BJ (cell line): ENCODE measurements at regions not wholly inside any gene's neighbourhood (a gene's known extent, or its start where the extent isn't known, plus 50 kb on each side); places are given as distances from the start of the nearest gene placed in this dataset.
"Not testable (repeated sequence)": the region's sequence is repeated elsewhere in the genome, so short reads cannot be mapped to it uniquely, and the experiment has no call there.

Experiments used
- CTCF ChIA-PET: fragments of 350-600 bp; formaldehyde crosslinking; extraction: SDS; loops from one replicate; lab custom pipeline; 2021; ENCODE audit warnings: antibody characterized with exemption, inconsistent platforms; lab: Yijun Ruan, JAX
- POLR2A ChIA-PET: fragments of 300-600 bp; sonication (Branson Sonifier 250); formaldehyde crosslinking; extraction: SDS; loops from one replicate; lab custom pipeline; 2021; ENCODE audit warnings: antibody characterized with exemption; lab: Charles Lee
- DNase-seq: peaks from one replicate; pipeline ENCODE4 v3.0.0-alpha.2; 2011; ENCODE audit warnings: low read depth
- H3K27me3 ChIP-seq: 2 replicates; pipeline ENCODE4 v1.6.0; 2011; ENCODE audit warnings: low read length; ENCODE audit not compliant: control insufficient read depth, insufficient read depth
- H3K36me3 ChIP-seq: 2 replicates; pipeline ENCODE4 v1.5.1; 2011; ENCODE audit warnings: low read length; ENCODE audit not compliant: control insufficient read depth, insufficient read depth
- H3K4me3 ChIP-seq: 2 replicates; pipeline ENCODE4 v1.5.1; 2011; ENCODE audit warnings: low read depth, mild to moderate bottlenecking, control low read depth, low read length
- TF ChIP-seq, protein P1 (sequence below): IDR thresholded peaks from 2 replicates; pipeline ENCODE4 v1.5.1; 2011; ENCODE audit warnings: low read depth, mild to moderate bottlenecking, control low read depth, inconsistent platforms, low read length, moderate library complexity; ENCODE audit not compliant: insufficient read depth

- H3K4me3 ChIP-seq = no peak overlapping the region
- POLR2A ChIA-PET = no interaction called here
- CTCF ChIA-PET = no interaction called here
- H3K27me3 ChIP-seq = no peaks in the 10 kb centered on the region
- no peaks in the 10 kb centered on the region for H3K36me3 ChIP-seq
- TF ChIP-seq, protein P1, sequence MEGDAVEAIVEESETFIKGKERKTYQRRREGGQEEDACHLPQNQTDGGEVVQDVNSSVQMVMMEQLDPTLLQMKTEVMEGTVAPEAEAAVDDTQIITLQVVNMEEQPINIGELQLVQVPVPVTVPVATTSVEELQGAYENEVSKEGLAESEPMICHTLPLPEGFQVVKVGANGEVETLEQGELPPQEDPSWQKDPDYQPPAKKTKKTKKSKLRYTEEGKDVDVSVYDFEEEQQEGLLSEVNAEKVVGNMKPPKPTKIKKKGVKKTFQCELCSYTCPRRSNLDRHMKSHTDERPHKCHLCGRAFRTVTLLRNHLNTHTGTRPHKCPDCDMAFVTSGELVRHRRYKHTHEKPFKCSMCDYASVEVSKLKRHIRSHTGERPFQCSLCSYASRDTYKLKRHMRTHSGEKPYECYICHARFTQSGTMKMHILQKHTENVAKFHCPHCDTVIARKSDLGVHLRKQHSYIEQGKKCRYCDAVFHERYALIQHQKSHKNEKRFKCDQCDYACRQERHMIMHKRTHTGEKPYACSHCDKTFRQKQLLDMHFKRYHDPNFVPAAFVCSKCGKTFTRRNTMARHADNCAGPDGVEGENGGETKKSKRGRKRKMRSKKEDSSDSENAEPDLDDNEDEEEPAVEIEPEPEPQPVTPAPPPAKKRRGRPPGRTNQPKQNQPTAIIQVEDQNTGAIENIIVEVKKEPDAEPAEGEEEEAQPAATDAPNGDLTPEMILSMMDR = no peak
- DNase-seq = no peak
Observed at GRCh38 chr1:228941666-228942065, 206.4 kb downstream of the RHOU start.

- POLR2A ChIA-PET = no interaction called here
- Histone ChIP-seq H3K36me3 (no peaks in the 10 kb centered on the region), H3K4me3 (no peak overlapping the region), H3K27me3 (no peaks in the 10 kb centered on the region)
- TF ChIP-seq, protein P1 = no peak
- no peak for DNase-seq
- CTCF ChIA-PET = no interaction called here
Observed at GRCh38 chr1:228943436-228943835, 208.2 kb downstream of the RHOU start.

GRCh38 chr1:228944296-228944695 is 209.0 kb downstream of the RHOU start:
- TF ChIP-seq, protein P1 = no peak
- no peak for DNase-seq
- ChIA-PET CTCF (no interaction called here), POLR2A (no interaction called here)
- no peaks in the 10 kb centered on the region for H3K36me3 ChIP-seq
- no peaks in the 10 kb centered on the region for H3K27me3 ChIP-seq
- no peak overlapping the region for H3K4me3 ChIP-seq

DNA sequence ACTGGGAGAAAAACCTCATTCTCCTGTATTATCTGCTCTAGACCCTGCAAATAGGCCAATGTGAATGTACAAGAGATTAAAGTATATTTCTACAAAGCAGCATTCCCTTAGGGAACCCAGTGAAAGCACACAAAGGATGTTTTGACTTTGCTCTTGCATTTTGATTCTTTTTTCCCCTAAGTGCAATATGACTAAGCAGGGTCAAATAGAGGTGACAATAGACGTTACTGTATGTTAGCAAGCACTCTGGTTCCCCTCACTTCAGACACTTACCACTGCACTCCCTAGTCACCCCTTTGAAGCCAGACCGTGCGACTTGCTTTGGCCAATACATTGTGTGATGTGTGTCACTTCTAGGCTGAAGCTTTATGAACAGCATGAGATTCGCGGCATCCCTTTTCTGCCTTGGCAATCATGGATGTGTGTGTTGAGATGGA is 209.7 kb downstream of the RHOU start:
- H3K27me3 ChIP-seq = no peaks in the 10 kb centered on the region
- no peak overlapping the region for H3K4me3 ChIP-seq
- H3K36me3 ChIP-seq = no peaks in the 10 kb centered on the region
- CTCF ChIA-PET = no interaction called here
- POLR2A ChIA-PET = no interaction called here
- DNase-seq = no peak
- TF ChIP-seq, protein P1 = no peak

DNA sequence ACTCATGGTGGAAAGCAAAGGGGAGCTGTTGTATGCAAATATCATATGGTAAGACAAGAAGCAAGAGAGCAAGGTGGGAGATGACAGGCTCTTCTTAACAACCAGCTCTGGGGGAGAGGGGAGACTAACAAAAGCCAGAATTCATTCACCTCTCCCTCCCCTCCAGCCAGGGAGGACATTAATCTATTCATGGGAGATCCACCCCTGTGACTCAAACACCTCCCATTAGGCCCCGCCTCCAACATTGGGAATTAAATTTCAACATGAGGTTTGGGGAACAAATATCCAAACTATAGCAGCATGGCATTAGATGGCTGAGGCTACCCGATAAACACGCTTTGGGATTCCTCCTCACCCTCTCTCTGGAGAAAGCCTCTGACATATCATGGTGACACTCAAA is 210.6 kb downstream of the RHOU start:
- Histone ChIP-seq H3K36me3 (no peaks in the 10 kb centered on the region), H3K4me3 (no peak overlapping the region), H3K27me3 (no peaks in the 10 kb centered on the region)
- ChIA-PET POLR2A (no interaction called here), CTCF (interaction anchor here (0.7 to 1.6 kb wide), 2 partner anchors 12 to 32 kb away, joined by 4 to 5 read pairs; no protein-coding TSS in a partner anchor)
- TF ChIP-seq, protein P1 = no peak
- no peak for DNase-seq

GRCh38 chr1:228949617-228950016 is 214.3 kb downstream of the RHOU start:
- DNase-seq, POLR2A ChIA-PET, CTCF ChIA-PET, H3K27me3 ChIP-seq, H3K36me3 ChIP-seq, H3K4me3 ChIP-seq: not testable (repeated sequence)
